ENCODE measurements at regions not wholly inside any gene's neighbourhood (a gene's known extent, or its start where the extent isn't known, plus 50 kb on each side); places are given as distances from the start of the nearest gene placed in this dataset.
"Not testable (repeated sequence)": the region's sequence is repeated elsewhere in the genome, so short reads cannot be mapped to it uniquely, and the experiment has no call there.

DNA sequence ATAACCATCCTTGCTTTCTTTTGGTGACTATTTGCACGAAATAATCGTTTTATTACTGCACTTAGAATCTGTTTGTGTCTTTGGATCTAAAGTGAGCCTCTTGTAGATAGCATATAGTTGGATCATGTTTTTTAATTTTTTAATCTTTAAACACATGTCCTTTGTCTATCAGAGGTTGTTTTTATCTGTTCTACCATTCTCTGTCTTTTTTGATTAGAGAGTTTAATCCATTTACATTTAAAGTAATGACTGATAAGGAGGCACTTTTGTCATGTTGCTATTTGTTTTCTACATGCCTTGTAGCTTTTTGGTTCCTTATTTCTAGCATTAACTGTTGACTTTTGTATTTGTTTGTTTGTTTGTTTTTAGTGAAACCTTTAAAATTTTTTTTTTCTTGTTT lies 506.2 kb upstream of the RGS6 start:
- DNase-seq, result no peak

GRCh38 chr14:71429902-71430301 lies 502.3 kb upstream of the RGS6 start:
- DNase-seq, result no peak

DNA sequence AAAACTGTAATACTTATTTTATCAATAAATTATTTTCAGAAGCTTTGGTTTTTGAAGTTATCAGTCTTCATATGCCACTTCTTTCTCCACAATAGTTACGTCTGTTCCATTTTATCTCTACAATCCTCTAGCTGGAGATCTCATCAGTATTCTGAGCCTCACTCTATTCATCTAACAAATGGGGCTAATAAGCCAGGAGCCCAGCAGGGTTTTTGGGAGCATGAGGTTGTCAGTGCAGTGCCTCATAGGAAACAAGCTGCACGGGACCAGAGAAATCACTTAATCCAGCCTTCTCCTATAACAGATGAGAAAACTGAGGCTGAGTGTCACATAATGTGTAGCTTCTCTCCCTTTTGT lies 501.9 kb upstream of the RGS6 start:
- no peak for DNase-seq

- no peak for DNase-seq
Measured at GRCh38 chr14:71430678-71431376, 501.4 kb upstream of the RGS6 start.

DNA sequence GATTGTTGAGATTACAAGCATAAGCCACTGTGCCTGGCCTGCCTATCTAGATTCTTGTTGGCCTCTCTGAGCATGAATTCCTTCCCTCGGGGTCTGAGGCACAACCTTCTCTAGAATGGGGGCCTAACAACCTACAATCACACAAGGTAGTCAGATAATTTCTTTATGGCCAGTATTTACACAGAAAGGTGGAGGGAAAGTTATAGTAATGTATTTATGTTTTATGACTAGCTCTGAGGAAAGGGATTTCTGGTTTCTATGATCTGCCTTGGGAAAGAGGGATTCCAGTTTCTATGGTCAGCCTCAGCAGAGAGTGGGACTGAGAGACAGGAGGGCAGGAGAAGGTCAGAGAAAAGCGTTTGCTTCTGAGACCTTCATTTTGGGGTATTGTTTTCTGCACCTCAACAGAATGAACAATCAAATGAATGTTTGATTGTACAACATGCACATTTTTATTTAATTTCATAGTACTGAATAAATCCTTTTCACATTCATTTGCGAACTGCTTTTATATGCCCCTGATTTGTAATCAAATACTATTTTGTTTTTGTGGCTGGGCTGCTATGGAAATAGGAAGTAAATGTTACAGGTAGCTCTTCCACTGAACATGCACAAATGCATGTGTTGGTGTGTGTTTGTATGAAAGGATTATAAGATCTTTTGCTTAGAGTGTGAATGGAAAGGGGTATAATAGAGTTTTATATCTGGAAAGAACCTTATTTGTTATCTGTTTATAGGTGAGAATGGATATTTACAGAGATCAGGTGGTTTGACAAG lies 499.7 kb upstream of the RGS6 start:
- no peak for DNase-seq

DNA sequence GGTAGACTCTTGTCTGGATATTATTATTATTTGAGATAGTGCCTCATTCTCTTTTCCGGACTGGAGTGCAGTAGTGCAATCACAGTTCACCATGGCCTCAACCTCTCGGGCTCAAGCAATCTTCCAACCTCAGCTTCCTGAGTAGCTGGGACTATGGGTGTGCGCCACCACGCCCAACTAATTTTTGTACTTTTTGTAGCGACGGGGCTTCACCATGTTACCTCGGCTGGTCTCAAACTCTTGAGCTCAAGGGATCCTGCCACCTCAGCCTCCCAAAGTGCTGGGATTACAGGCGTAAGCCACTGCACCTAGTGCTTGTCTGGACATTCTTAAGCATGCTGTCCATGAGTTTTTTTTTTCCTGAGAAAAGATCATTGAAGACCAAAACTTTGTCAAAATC lies 498.9 kb upstream of the RGS6 start:
- no peak for DNase-seq

- DNase-seq, result not testable (repeated sequence)
Measured at GRCh38 chr14:71435641-71436040, 496.6 kb upstream of the RGS6 start.

DNA sequence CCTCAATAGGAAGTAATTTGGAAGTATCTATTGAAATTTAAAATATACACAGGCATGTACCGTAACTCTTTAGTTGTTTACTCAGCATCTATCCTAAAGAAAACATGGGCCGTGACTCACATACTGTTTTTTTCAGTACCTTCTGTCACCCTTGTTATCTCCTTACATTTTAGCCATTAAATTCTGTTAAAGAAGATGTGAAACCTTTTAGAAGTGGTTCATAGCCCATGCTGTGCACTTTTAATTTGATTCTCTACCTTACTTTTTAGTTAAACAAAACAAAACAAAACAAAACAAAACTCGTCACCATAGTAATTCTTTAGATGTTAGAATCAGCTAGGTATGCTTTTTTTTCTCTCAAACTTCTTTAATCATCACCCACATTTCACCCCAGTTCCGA lies 494.4 kb upstream of the RGS6 start:
- no peak for DNase-seq

- peak in 25 of 51 donors; percentile 2 to 58 (median 20) for DNase-seq
Measured at GRCh38 chr14:71438684-71439083, 493.5 kb upstream of the RGS6 start.

GRCh38 chr14:71441126-71441525 lies 491.1 kb upstream of the RGS6 start:
- no peak for DNase-seq

DNA sequence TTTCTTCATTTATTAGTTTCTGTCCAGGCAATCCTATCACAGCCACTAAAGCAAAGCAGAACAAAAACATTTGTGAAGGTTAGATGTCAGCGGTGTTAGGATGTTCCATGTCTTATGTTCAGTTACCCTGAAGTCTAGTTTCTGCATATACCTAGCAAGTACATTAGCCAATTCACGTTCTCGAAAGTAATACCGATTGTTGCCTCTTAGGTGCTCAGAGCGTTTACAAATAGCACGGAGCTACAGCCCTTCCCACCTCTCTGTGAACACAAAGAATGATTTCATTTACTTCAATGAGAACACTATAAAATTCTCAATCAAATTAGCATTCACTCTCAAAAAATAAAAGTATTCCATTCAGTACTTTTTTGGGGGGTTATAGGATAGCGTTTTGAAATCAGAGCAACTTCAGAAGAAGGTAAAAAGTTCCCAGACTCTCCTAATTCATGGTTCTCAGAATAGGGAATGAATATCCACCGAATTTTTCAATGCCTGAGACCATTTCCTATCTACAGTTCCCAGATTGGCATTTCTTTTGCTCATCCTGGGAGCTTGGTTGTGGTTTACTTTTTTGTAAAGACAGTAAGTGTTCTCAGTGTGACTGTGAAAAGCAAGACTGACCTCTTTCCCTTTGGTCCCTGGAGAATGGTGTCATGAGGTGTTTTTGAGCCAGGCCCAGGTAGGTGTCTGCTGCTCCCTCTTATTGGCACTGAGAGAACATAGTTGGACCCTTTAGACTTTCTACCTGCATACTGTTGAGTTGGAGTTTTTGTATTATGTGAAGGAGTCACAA lies 488.0 kb upstream of the RGS6 start:
- DNase-seq, result no peak

DNA sequence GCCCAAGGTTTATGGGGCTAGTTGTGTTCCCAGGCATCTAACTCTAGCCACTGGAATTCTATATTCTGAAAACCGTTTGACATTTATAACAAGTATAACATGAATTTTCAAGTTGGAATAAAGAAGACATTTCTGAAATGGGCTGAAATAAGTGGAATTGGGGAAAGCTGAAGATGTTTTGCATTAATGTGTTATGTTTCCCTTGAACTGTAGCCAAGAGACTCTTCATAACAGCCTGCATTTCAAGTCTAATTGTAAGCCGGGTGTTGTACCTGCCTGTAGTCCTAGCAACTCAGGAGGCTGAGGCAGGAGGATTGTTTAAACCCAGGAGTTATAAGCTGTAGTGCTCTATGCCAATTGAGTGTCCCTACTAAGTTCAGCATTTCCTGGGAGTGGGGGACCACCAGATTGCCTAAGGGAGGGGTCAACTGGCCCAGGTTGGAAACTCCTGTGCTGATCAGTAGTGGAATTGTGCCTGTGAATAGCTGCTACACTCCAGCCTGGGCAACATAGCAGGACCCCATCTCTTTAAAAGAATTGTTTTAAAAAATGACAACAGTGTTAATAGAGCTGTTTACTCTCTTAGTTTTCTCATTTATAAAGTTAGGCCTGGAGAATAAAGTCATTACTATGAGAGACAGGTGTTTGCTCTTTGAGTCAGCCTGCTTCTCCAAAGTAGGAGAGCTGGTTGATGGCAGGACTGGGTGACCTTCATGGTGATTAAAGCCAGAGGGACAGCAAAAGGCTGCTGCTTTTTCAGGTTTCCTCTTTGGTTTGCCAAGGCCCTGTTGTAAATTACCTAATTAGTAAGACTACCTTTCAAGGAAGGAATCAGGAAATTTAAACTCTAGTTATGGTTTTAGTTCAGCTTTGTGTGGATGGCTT lies 483.6 kb upstream of the RGS6 start:
- DNase-seq, result no peak

DNA sequence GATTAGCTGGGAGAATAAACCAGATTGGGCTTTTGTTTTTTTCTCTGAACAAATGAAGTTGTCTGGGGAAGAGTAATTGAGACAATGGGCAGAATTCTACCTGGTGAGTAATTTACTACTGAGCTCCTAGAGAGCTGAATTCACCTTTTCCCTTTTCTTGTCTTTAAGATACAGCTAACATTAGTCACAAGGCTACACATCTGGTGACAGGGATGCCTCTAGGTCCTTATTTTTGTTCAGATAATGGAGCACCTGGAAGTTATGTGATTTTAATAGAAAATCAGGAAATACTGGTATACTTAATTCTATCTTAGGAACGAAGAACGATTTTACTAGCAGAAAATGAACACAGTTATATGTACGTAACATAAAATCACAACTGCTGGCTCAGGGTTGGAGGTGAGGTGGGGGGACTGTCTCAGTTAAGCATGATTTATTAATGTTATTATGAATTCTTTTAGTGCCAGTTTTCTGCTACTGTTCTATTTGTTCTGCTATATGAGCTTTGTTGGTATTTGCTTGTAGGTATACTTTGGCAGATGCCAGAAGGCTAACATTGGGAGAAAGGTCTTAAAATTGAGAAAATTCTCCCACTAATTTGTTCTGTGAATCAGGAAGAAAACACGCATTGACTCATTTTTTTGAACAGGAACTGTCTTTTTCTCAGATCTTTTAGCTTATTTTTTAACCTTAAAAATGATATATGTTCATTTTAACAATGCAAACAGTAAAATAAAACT lies 482.7 kb upstream of the RGS6 start:
- no peak for DNase-seq

GRCh38 chr14:71451501-71451900 lies 480.7 kb upstream of the RGS6 start:
- no peak for DNase-seq

DNA sequence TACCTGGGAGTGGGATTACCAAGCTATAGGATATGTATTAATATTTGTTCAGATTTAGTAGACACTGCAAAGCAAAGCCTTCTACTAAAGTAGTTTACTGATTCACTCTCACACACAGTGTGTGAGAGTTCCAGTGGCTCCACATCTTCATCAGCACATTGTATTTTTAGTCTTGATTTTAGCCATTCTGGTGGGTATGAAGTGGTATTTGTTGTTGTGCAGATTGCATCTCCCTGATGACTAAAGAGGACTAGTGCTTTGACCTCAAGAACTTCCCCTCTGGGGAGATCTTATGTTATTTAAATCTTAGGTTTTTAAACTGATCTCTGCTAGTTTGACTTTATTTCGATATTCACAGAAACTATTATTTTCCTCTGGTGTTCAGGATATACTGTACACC lies 479.7 kb upstream of the RGS6 start:
- DNase-seq, result no peak

GRCh38 chr14:71452987-71453386 lies 479.2 kb upstream of the RGS6 start:
- DNase-seq, result no peak

- no peak for DNase-seq
Measured at GRCh38 chr14:71454010-71454409, 478.2 kb upstream of the RGS6 start.

DNA sequence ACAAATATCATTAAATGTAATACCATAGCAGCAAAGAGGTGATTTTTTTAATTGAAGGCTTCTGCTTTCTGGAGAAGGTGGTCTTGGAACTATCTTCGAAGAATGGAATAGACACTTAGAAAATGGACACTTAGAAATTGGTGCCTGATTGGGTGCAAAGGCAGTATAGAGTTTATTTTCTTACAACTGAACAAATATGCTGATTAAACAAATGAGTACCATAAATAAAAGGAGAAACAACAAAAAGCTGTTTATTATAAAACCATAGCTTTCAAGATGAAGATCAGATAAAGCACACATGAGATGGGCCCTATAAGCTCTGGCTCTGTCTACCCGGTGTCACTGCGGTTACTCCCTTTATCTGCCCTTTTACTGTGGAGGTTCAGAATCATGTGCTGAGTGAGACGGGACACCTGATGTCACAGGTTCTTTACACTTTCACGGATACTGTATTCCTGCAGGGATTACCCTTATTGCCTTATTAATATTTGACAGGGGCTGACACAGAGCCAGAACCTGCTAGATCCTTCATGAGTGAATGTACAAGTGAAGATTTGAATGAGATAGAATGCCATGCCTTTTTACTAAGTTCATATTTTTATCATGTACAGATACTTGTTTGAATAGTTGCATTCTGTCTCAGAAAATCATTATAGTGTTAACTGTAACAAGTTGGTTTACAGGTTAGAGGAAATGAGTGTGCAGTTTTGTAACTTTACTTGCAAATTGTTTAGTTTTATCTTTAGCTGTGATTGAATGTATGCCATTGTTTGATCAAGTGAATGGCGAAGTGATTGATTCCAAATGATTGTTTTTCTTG lies 477.5 kb upstream of the RGS6 start:
- no peak for DNase-seq

- DNase-seq, result no peak
Measured at GRCh38 chr14:71460091-71460490, 472.1 kb upstream of the RGS6 start.

DNA sequence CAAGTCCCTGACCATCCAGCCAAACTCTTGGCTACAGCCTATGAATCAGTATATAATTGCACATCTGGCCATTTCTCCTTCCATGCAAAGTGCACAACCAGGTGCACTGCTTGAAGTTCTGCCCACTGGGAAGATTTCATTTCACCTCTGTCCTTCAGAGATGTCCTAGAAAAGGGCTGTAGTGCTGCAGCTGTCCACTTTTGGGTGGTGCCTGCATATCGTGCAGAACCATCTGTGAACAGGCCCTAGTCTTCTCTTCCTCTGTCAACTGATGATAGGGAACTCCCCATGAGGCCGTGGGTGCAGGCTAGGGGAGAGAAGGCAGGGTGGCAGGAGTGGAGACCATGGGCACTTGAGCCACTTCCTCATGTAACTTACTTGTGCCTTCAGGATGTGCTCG lies 470.6 kb upstream of the RGS6 start:
- not testable (repeated sequence) for DNase-seq
